Gastrocnemius medialis (tissue), 4 donors: ENCODE measurements at regions not wholly inside any gene's neighbourhood (a gene's known extent, or its start where the extent isn't known, plus 50 kb on each side); places are given as distances from the start of the nearest gene placed in this dataset.

Experiments
- POLR2A ChIP-seq, 2 donors: fragments of 450-650 bp; IDR thresholded peaks; one replicate each; pipeline ENCODE4 v1.6.1; 2017; ENCODE audit warnings: antibody characterized with exemption in 2 of 2, mild to moderate bottlenecking in 2 of 2, moderate library complexity in 2 of 2
- TF ChIP-seq, protein P1 (sequence below), 5 experiments: fragments of 450-650 bp in 3 of 5; fragments of 200-600 bp in 2 of 5; sonication (generic) in 2 of 5; IDR thresholded peaks in 4 of 5; conservative IDR thresholded peaks in 1 of 5; 1 replicate in 4 of 5; 2 replicates in 1 of 5; pipeline ENCODE4 v1.5.1; 2016 to 2019; ENCODE audit warnings: antibody characterized with exemption in 5 of 5, mild to moderate bottlenecking in 3 of 5, moderate library complexity in 3 of 5

DNA sequence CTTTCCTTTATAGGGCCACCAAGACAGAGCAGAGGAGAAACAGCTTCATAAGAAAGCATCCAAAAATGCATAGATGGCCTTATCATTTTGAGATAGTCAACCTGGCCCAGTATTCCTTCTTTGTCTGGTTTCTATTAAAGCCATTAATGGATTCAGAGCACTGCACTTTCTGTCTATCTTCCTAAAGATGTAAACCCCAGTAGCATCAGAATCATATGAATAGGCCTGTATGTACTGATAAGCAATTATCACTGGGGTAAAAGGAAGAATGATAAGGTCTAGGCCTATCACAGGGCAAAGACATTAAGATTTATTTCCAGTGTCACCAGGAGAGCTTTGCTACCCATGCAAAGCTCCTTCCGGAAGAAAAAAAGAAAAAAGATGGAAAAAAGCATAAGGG, 432.5 kb upstream of the C9orf72 start:
- TF ChIP-seq, protein P1, sequence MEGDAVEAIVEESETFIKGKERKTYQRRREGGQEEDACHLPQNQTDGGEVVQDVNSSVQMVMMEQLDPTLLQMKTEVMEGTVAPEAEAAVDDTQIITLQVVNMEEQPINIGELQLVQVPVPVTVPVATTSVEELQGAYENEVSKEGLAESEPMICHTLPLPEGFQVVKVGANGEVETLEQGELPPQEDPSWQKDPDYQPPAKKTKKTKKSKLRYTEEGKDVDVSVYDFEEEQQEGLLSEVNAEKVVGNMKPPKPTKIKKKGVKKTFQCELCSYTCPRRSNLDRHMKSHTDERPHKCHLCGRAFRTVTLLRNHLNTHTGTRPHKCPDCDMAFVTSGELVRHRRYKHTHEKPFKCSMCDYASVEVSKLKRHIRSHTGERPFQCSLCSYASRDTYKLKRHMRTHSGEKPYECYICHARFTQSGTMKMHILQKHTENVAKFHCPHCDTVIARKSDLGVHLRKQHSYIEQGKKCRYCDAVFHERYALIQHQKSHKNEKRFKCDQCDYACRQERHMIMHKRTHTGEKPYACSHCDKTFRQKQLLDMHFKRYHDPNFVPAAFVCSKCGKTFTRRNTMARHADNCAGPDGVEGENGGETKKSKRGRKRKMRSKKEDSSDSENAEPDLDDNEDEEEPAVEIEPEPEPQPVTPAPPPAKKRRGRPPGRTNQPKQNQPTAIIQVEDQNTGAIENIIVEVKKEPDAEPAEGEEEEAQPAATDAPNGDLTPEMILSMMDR (IDR thresholded peaks at IDR 0.05 in 4 of 5, conservative IDR thresholded peaks at IDR 0.05 in 1 of 5) = no peak
- no peak for TF ChIP-seq POLR2A (IDR thresholded peaks at IDR 0.05)
